ENCODE measurements at regions not wholly inside any gene's neighbourhood (a gene's known extent, or its start where the extent isn't known, plus 50 kb on each side); places are given as distances from the start of the nearest gene placed in this dataset.
A peak's percentile ranks its signal among the peaks of the same experiment; 100 is the strongest.

GRCh38 chr9:88659126-88659525, 124.1 kb downstream of the NXNL2 start:
- Mint-ChIP-seq H3K4me3 (no peak overlapping the region), H3K9me3 (peaks cover 0 to 1% (median 0%) of the 10 kb centered on the region in 7 donors), H3K27ac (no peak overlapping the region), H3K36me3 (no peaks in the 10 kb centered on the region), H3K4me1 (no peaks in the 10 kb centered on the region), H3K27me3 (peaks cover 7% of the 10 kb centered on the region)
- no peak overlapping the region for H3K4me3 ChIP-seq (ENCODE audit: low read depth, low read length)
- no peaks in the 10 kb centered on the region for H3K36me3 ChIP-seq (ENCODE audit: control insufficient read depth, insufficient read depth, low read length)
- no peak for DNase-seq
- no peaks in the 10 kb centered on the region for H3K9me3 ChIP-seq (ENCODE audit: control insufficient read depth in 2 of 2, low read length in 2 of 2)
- ATAC-seq (ENCODE audit: low read depth in 2 of 2): no peak
- H3K27me3 ChIP-seq (ENCODE audit: control insufficient read depth, insufficient read depth, low read length): no peaks in the 10 kb centered on the region
- H3K4me1 ChIP-seq (ENCODE audit: control insufficient read depth, insufficient read depth, low read length, poor library complexity, severe bottlenecking): no peaks in the 10 kb centered on the region
- no peak overlapping the region for H3K27ac ChIP-seq (ENCODE audit: insufficient read depth, low read length, poor library complexity, severe bottlenecking)

- no peak overlapping the region for H3K4me3 ChIP-seq (ENCODE audit: low read depth, low read length)
- no peaks in the 10 kb centered on the region for H3K4me1 Mint-ChIP-seq
- no peaks in the 10 kb centered on the region for H3K27me3 Mint-ChIP-seq
- no peak overlapping the region for H3K27ac Mint-ChIP-seq
- no peaks in the 10 kb centered on the region for H3K36me3 ChIP-seq (ENCODE audit: control insufficient read depth, insufficient read depth, low read length)
- H3K4me3 Mint-ChIP-seq: no peak overlapping the region
- no peak overlapping the region for H3K27ac ChIP-seq (ENCODE audit: insufficient read depth, low read length, poor library complexity, severe bottlenecking)
- H3K9me3 Mint-ChIP-seq: peaks cover 0 to 1% (median 0%) of the 10 kb centered on the region in 7 donors
- ATAC-seq (ENCODE audit: low read depth in 2 of 2): no peak
- H3K9me3 ChIP-seq (ENCODE audit: control insufficient read depth in 2 of 2, low read length in 2 of 2): no peaks in the 10 kb centered on the region
- no peaks in the 10 kb centered on the region for H3K4me1 ChIP-seq (ENCODE audit: control insufficient read depth, insufficient read depth, low read length, poor library complexity, severe bottlenecking)
- H3K36me3 Mint-ChIP-seq: no peaks in the 10 kb centered on the region
- peak in 1 of 3 donors; percentile 5 for DNase-seq
- no peaks in the 10 kb centered on the region for H3K27me3 ChIP-seq (ENCODE audit: control insufficient read depth, insufficient read depth, low read length)
Measured at GRCh38 chr9:88660611-88661010, 125.6 kb downstream of the NXNL2 start.

DNA sequence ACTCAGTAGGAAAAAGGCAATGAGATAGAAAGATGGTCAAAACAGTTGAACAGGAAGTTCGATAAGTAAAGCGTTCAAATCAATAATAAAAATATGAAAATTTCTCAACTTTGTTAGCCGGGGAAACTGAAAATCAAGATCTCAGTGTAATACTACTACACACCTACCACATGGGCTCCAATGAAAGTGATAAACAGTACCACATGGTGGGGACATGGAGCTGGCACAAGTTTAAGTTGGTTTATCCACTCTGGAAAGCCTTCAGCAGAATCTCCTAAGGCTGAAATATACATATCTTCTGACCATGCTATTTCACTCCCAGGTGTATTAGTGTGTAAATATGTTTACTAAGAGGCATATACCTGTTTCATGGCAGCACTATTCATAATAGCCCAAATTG, 126.8 kb downstream of the NXNL2 start:
- no peak for DNase-seq
- Histone ChIP-seq H3K27ac (ENCODE audit: insufficient read depth, low read length, poor library complexity, severe bottlenecking) (no peak overlapping the region), H3K4me3 (ENCODE audit: low read depth, low read length) (no peak overlapping the region), H3K4me1 (ENCODE audit: control insufficient read depth, insufficient read depth, low read length, poor library complexity, severe bottlenecking) (no peaks in the 10 kb centered on the region), H3K36me3 (ENCODE audit: control insufficient read depth, insufficient read depth, low read length) (no peaks in the 10 kb centered on the region), H3K9me3 (ENCODE audit: control insufficient read depth in 2 of 2, low read length in 2 of 2) (no peaks in the 10 kb centered on the region), H3K27me3 (ENCODE audit: control insufficient read depth, insufficient read depth, low read length) (no peaks in the 10 kb centered on the region)
- no peak for ATAC-seq (ENCODE audit: low read depth in 2 of 2)
- Mint-ChIP-seq H3K27me3 (no peaks in the 10 kb centered on the region), H3K36me3 (no peaks in the 10 kb centered on the region), H3K9me3 (peaks cover 0 to 1% (median 0%) of the 10 kb centered on the region in 7 donors), H3K27ac (no peak overlapping the region), H3K4me3 (no peak overlapping the region), H3K4me1 (no peaks in the 10 kb centered on the region)

- Histone ChIP-seq H3K36me3 (ENCODE audit: control insufficient read depth, insufficient read depth, low read length) (no peaks in the 10 kb centered on the region), H3K27ac (ENCODE audit: insufficient read depth, low read length, poor library complexity, severe bottlenecking) (no peak overlapping the region), H3K27me3 (ENCODE audit: control insufficient read depth, insufficient read depth, low read length) (no peaks in the 10 kb centered on the region), H3K4me1 (ENCODE audit: control insufficient read depth, insufficient read depth, low read length, poor library complexity, severe bottlenecking) (no peaks in the 10 kb centered on the region), H3K9me3 (ENCODE audit: control insufficient read depth in 2 of 2, low read length in 2 of 2) (no peaks in the 10 kb centered on the region), H3K4me3 (ENCODE audit: low read depth, low read length) (no peak overlapping the region)
- H3K36me3 Mint-ChIP-seq: no peaks in the 10 kb centered on the region
- ATAC-seq (ENCODE audit: low read depth in 2 of 2) (no peak), DNase-seq (no peak)
- peaks cover 0 to 1% (median 0%) of the 10 kb centered on the region in 7 donors for H3K9me3 Mint-ChIP-seq
- H3K4me1 Mint-ChIP-seq: no peaks in the 10 kb centered on the region
- H3K27ac Mint-ChIP-seq: no peak overlapping the region
- no peak overlapping the region for H3K4me3 Mint-ChIP-seq
- H3K27me3 Mint-ChIP-seq: no peaks in the 10 kb centered on the region
Measured at GRCh38 chr9:88663771-88664419, 128.9 kb downstream of the NXNL2 start.

DNA sequence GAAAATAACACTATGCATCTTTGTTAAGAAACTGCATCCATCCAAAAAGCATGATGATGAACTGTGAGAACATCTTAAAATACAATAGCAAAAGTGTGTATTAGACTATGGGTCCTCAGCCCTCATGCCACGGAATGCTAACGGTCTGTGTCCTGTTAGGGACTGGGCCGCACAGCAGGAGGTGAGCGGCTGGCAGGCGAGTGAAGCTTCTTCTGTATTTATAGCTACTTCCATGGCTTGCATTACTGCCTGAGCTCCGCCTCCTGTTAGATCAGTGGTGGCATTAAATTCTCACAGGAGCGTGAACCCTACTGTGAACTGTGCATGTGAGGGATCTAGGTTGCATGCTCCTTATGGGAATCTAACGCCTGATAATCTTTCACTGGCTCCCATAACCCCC, 129.8 kb downstream of the NXNL2 start:
- Histone ChIP-seq H3K4me3 (ENCODE audit: low read depth, low read length) (no peak overlapping the region), H3K27ac (ENCODE audit: insufficient read depth, low read length, poor library complexity, severe bottlenecking) (no peak overlapping the region), H3K27me3 (ENCODE audit: control insufficient read depth, insufficient read depth, low read length) (no peaks in the 10 kb centered on the region), H3K9me3 (ENCODE audit: control insufficient read depth in 2 of 2, low read length in 2 of 2) (no peaks in the 10 kb centered on the region), H3K4me1 (ENCODE audit: control insufficient read depth, insufficient read depth, low read length, poor library complexity, severe bottlenecking) (no peaks in the 10 kb centered on the region), H3K36me3 (ENCODE audit: control insufficient read depth, insufficient read depth, low read length) (no peaks in the 10 kb centered on the region)
- DNase-seq (no peak), ATAC-seq (ENCODE audit: low read depth in 2 of 2) (no peak)
- Mint-ChIP-seq H3K4me3 (no peak overlapping the region), H3K36me3 (no peaks in the 10 kb centered on the region), H3K4me1 (no peaks in the 10 kb centered on the region), H3K27ac (no peak overlapping the region), H3K9me3 (peaks cover 0 to 1% (median 0%) of the 10 kb centered on the region in 7 donors), H3K27me3 (no peaks in the 10 kb centered on the region)

GRCh38 chr9:88672874-88673689, 138.1 kb downstream of the NXNL2 start:
- Mint-ChIP-seq H3K27ac (no peak overlapping the region), H3K27me3 (no peaks in the 10 kb centered on the region), H3K4me3 (no peak overlapping the region), H3K36me3 (no peaks in the 10 kb centered on the region), H3K9me3 (peaks cover 0 to 2% (median 0%) of the 10 kb centered on the region in 7 donors), H3K4me1 (no peaks in the 10 kb centered on the region)
- DNase-seq: no peak
- no peak overlapping the region for H3K4me3 ChIP-seq (ENCODE audit: low read depth, low read length)
- H3K4me1 ChIP-seq (ENCODE audit: control insufficient read depth, insufficient read depth, low read length, poor library complexity, severe bottlenecking): no peaks in the 10 kb centered on the region
- no peak for ATAC-seq (ENCODE audit: low read depth in 2 of 2)
- no peaks in the 10 kb centered on the region for H3K36me3 ChIP-seq (ENCODE audit: control insufficient read depth, insufficient read depth, low read length)
- no peaks in the 10 kb centered on the region for H3K27me3 ChIP-seq (ENCODE audit: control insufficient read depth, insufficient read depth, low read length)
- no peaks in the 10 kb centered on the region for H3K9me3 ChIP-seq (ENCODE audit: control insufficient read depth in 2 of 2, low read length in 2 of 2)
- H3K27ac ChIP-seq (ENCODE audit: insufficient read depth, low read length, poor library complexity, severe bottlenecking): no peak overlapping the region

DNA sequence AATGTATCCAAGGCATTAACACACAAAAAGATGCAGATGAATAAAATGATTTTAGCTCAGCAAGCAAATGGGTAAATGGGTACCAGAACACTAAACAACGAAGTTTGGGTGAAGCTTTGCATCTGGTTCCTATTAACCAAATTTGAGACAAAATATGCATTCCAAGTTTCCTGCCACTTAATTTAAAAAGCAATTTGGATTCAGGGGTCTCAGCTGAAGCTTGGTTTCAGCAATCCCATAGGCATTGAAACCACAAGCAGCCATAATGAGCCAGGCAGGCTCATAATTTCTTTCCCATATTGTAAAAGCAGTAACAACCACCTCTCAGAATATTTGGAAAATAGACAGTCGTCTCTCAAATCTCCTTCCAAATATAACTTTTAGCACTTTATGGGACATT, 138.9 kb downstream of the NXNL2 start:
- Histone ChIP-seq H3K27ac (ENCODE audit: insufficient read depth, low read length, poor library complexity, severe bottlenecking) (no peak overlapping the region), H3K4me3 (ENCODE audit: low read depth, low read length) (no peak overlapping the region)
- no peak overlapping the region for H3K27ac Mint-ChIP-seq

DNA sequence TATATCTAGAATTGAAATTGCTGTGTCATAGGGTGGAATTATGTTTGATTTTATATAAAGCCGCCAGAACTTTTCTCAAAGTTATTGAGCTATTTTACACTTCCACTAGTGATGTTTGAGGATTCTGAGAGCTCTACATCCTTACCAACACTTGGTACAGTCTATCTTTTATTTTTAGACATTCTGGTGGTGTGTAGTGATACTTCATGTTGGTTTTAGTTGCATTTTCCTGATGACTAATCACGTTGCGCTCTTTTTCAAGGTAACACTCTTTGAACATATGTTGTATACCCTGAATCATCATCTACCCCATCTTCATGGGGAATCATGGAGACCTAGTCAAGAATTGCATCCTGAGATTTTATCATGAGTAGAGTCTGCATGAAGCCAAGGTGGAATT, 141.7 kb downstream of the NXNL2 start:
- no peaks in the 10 kb centered on the region for H3K36me3 Mint-ChIP-seq
- no peak for ATAC-seq (ENCODE audit: low read depth in 2 of 2)

More for the DNA sequence above, 138.9 kb downstream of the NXNL2 start:
- no peaks in the 10 kb centered on the region for H3K36me3 ChIP-seq (ENCODE audit: control insufficient read depth, insufficient read depth, low read length)
- ATAC-seq (ENCODE audit: low read depth in 2 of 2) (no peak), DNase-seq (no peak)
- H3K27me3 ChIP-seq (ENCODE audit: control insufficient read depth, insufficient read depth, low read length): no peaks in the 10 kb centered on the region
- H3K4me3 Mint-ChIP-seq: no peak overlapping the region
- no peaks in the 10 kb centered on the region for H3K27me3 Mint-ChIP-seq
- no peaks in the 10 kb centered on the region for H3K36me3 Mint-ChIP-seq
- H3K9me3 ChIP-seq (ENCODE audit: control insufficient read depth in 2 of 2, low read length in 2 of 2): no peaks in the 10 kb centered on the region
- peaks cover 0 to 2% (median 0%) of the 10 kb centered on the region in 7 donors for H3K9me3 Mint-ChIP-seq
- H3K4me1 ChIP-seq (ENCODE audit: control insufficient read depth, insufficient read depth, low read length, poor library complexity, severe bottlenecking): no peaks in the 10 kb centered on the region
- H3K4me1 Mint-ChIP-seq: no peaks in the 10 kb centered on the region

More for the DNA sequence above, 141.7 kb downstream of the NXNL2 start:
- DNase-seq: no peak
- Mint-ChIP-seq H3K4me3 (no peak overlapping the region), H3K27ac (no peak overlapping the region), H3K9me3 (peaks cover 0 to 2% (median 0%) of the 10 kb centered on the region in 7 donors), H3K4me1 (no peaks in the 10 kb centered on the region), H3K27me3 (no peaks in the 10 kb centered on the region)
- no peaks in the 10 kb centered on the region for H3K4me1 ChIP-seq (ENCODE audit: control insufficient read depth, insufficient read depth, low read length, poor library complexity, severe bottlenecking)
- H3K4me3 ChIP-seq (ENCODE audit: low read depth, low read length): no peak overlapping the region
- H3K36me3 ChIP-seq (ENCODE audit: control insufficient read depth, insufficient read depth, low read length): no peaks in the 10 kb centered on the region
- no peak overlapping the region for H3K27ac ChIP-seq (ENCODE audit: insufficient read depth, low read length, poor library complexity, severe bottlenecking)
- no peaks in the 10 kb centered on the region for H3K9me3 ChIP-seq (ENCODE audit: control insufficient read depth in 2 of 2, low read length in 2 of 2)
- no peaks in the 10 kb centered on the region for H3K27me3 ChIP-seq (ENCODE audit: control insufficient read depth, insufficient read depth, low read length)

All from CD4-positive, CD25-positive, alpha-beta regulatory T cell (primary cell).